ENCODE measurements at regions not wholly inside any gene's neighbourhood (a gene's known extent, or its start where the extent isn't known, plus 50 kb on each side); places are given as distances from the start of the nearest gene placed in this dataset.

GRCh38 chr5:175257847-175258194 lies 186.2 kb downstream of the DRD1 start:
- Histone ChIP-seq H3K79me2 (ENCODE audit: low read length) (no peaks in the 10 kb centered on the region), H3K9ac (ENCODE audit: low read length) (no peak overlapping the region), H3K36me3 (ENCODE audit: insufficient read depth, low read length) (no peaks in the 10 kb centered on the region), H3K27ac (ENCODE audit: low read length) (no peak overlapping the region), H2AFZ (ENCODE audit: low read length) (no peak overlapping the region), H3K9me3 (ENCODE audit: low read length) (no peaks in the 10 kb centered on the region), H3K4me1 (ENCODE audit: low read length) (no peaks in the 10 kb centered on the region), H3K4me3 (ENCODE audit: low read length) (no peak overlapping the region), H3K9me2 (replicated peaks; ENCODE audit: insufficient read depth, low read length) (no peaks in the 10 kb centered on the region), H3K27me3 (ENCODE audit: low read length) (no peaks in the 10 kb centered on the region), H3K4me2 (ENCODE audit: low read depth, low read length, poor library complexity, severe bottlenecking) (no peak overlapping the region), H4K20me1 (ENCODE audit: insufficient read depth, low read depth, low read length) (no peaks in the 10 kb centered on the region)
- no peak for DNase-seq

DNA sequence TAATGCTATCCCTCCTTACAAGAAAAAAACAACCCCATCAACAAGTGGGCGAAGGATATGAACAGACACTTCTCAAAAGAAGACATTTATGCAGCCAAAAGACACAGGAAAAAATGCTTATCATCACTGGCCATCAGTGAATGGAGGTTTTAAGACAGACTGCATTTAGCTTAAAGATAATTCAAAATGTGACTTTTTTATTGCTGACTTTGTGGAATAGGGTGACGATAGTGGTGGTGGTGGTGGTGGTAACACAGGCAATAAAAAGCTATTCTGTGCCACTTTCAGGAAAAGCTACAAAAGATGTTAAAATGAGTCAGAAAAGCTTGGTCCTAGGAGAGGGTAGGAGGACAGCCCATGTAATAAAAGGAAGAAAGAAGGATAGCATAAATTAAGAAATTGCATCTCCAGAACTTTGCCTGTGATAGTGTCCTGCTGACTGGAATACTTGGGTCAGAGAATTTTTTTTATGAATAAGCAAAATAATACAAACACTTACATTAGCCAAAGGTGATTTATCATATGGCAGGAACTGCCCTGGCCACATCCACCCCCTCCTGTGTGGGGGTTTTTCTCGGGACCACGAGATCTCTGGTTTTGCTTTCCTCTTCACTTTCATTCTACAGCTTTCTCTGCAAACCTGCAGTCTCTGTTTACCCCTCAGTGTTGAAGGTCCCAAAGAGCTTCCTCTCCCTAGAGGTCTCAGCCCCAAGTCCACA lies 186.7 kb downstream of the DRD1 start:
- H3K4me2 ChIP-seq (ENCODE audit: low read depth, low read length, poor library complexity, severe bottlenecking), result no peak overlapping the region
- H3K4me3 ChIP-seq (ENCODE audit: low read length), result no peak overlapping the region
- DNase-seq, result no peak
- no peak overlapping the region for H3K9ac ChIP-seq (ENCODE audit: low read length)
- H3K27ac ChIP-seq (ENCODE audit: low read length), result no peak overlapping the region
- H3K79me2 ChIP-seq (ENCODE audit: low read length), result no peaks in the 10 kb centered on the region
- no peaks in the 10 kb centered on the region for H4K20me1 ChIP-seq (ENCODE audit: insufficient read depth, low read depth, low read length)
- no peaks in the 10 kb centered on the region for H3K27me3 ChIP-seq (ENCODE audit: low read length)
- no peak overlapping the region for H2AFZ ChIP-seq (ENCODE audit: low read length)
- H3K9me3 ChIP-seq (ENCODE audit: low read length), result no peaks in the 10 kb centered on the region
- no peaks in the 10 kb centered on the region for H3K9me2 ChIP-seq (replicated peaks; ENCODE audit: insufficient read depth, low read length)
- no peaks in the 10 kb centered on the region for H3K4me1 ChIP-seq (ENCODE audit: low read length)
- no peaks in the 10 kb centered on the region for H3K36me3 ChIP-seq (ENCODE audit: insufficient read depth, low read length)

DNA sequence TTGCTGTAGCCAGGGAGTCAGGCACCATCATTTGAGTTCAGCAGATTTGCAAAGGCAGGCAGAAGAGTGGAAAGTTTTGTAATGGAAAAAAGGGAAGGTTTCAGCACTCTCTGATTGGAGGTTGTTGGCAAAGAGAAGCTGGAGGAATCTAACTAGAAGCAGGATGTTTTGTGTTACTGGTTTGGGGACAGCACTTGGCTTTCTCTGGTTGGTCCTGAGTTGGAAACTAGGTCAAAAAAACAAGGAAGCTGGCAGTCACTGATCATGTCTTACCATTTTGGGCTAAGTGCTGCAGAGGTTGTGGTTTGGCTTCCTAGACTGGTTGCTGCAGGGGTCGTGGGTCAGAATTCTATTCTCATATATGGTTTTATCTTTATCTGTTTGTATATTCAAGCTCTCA lies 189.8 kb downstream of the DRD1 start:
- no peaks in the 10 kb centered on the region for H3K79me2 ChIP-seq (ENCODE audit: low read length)
- no peak overlapping the region for H3K4me2 ChIP-seq (ENCODE audit: low read depth, low read length, poor library complexity, severe bottlenecking)
- H3K27me3 ChIP-seq (ENCODE audit: low read length), result no peaks in the 10 kb centered on the region
- H3K9me3 ChIP-seq (ENCODE audit: low read length), result no peaks in the 10 kb centered on the region
- H3K9me2 ChIP-seq (replicated peaks; ENCODE audit: insufficient read depth, low read length), result no peaks in the 10 kb centered on the region
- DNase-seq, result no peak
- no peak overlapping the region for H3K4me3 ChIP-seq (ENCODE audit: low read length)
- H4K20me1 ChIP-seq (ENCODE audit: insufficient read depth, low read depth, low read length), result no peaks in the 10 kb centered on the region
- no peak overlapping the region for H3K27ac ChIP-seq (ENCODE audit: low read length)
- no peaks in the 10 kb centered on the region for H3K36me3 ChIP-seq (ENCODE audit: insufficient read depth, low read length)
- H2AFZ ChIP-seq (ENCODE audit: low read length), result no peak overlapping the region
- H3K4me1 ChIP-seq (ENCODE audit: low read length), result no peaks in the 10 kb centered on the region
- H3K9ac ChIP-seq (ENCODE audit: low read length), result no peak overlapping the region

DNA sequence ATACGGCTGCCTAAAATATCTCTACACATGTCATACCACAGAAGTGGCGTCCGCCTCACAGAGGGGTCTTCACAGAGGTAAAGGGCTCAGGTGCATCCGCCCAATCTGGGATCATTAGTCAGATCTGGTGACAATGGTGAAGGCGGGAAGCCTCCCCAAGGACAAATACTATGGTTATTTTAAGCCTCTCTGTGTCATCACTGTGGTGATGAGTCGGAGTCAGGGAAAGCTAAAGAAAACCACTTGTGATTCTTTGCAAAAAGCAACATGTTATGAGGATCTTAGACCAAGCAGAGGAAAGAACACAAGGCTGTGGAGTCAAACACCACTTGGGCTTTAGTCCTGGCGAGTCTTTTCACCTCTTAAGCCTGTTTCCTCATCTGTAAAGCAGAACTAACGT lies 190.4 kb downstream of the DRD1 start:
- Histone ChIP-seq H3K4me3 (ENCODE audit: low read length) (no peak overlapping the region), H3K9ac (ENCODE audit: low read length) (no peak overlapping the region), H3K9me2 (replicated peaks; ENCODE audit: insufficient read depth, low read length) (no peaks in the 10 kb centered on the region), H3K36me3 (ENCODE audit: insufficient read depth, low read length) (no peaks in the 10 kb centered on the region), H3K9me3 (ENCODE audit: low read length) (no peaks in the 10 kb centered on the region), H4K20me1 (ENCODE audit: insufficient read depth, low read depth, low read length) (no peaks in the 10 kb centered on the region), H2AFZ (ENCODE audit: low read length) (no peak overlapping the region), H3K79me2 (ENCODE audit: low read length) (no peaks in the 10 kb centered on the region), H3K27ac (ENCODE audit: low read length) (no peak overlapping the region), H3K4me2 (ENCODE audit: low read depth, low read length, poor library complexity, severe bottlenecking) (no peak overlapping the region), H3K4me1 (ENCODE audit: low read length) (no peaks in the 10 kb centered on the region), H3K27me3 (ENCODE audit: low read length) (no peaks in the 10 kb centered on the region)
- no peak for DNase-seq

DNA sequence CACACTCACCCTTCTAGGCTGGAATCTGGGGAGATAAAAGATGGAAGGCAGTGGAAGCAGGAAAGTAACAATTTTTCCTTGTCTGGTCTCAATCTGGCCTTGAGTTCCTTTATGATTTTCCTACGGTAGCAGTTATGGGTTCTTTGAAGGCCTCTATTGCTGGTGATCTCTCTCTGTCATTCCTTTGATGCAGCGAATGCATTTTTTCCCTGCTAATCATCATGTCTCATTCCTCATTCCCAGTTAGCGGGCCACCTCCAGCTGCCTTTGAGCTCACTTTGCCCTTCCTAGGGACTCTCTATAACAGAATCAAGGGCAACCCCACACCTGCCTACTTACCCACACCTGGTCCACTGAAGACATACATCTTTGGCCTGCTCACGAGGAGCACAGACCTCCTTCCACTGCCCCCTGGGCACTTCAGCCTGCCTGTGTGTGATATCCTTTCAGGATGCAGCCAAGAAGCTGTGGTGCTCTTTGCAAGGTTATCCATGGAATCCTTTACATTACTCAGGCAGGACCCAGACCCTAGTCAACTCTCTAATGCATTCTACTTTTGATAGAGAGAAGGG lies 191.7 kb downstream of the DRD1 start:
- Histone ChIP-seq H3K36me3 (ENCODE audit: insufficient read depth, low read length) (no peaks in the 10 kb centered on the region), H3K4me3 (ENCODE audit: low read length) (no peak overlapping the region), H3K9ac (ENCODE audit: low read length) (no peak overlapping the region), H3K27ac (ENCODE audit: low read length) (no peak overlapping the region), H3K4me2 (ENCODE audit: low read depth, low read length, poor library complexity, severe bottlenecking) (no peak overlapping the region), H3K9me3 (ENCODE audit: low read length) (no peaks in the 10 kb centered on the region), H2AFZ (ENCODE audit: low read length) (no peak overlapping the region), H3K4me1 (ENCODE audit: low read length) (no peaks in the 10 kb centered on the region), H4K20me1 (ENCODE audit: insufficient read depth, low read depth, low read length) (no peaks in the 10 kb centered on the region), H3K79me2 (ENCODE audit: low read length) (no peaks in the 10 kb centered on the region), H3K27me3 (ENCODE audit: low read length) (no peaks in the 10 kb centered on the region), H3K9me2 (replicated peaks; ENCODE audit: insufficient read depth, low read length) (no peaks in the 10 kb centered on the region)
- DNase-seq, result no peak

DNA sequence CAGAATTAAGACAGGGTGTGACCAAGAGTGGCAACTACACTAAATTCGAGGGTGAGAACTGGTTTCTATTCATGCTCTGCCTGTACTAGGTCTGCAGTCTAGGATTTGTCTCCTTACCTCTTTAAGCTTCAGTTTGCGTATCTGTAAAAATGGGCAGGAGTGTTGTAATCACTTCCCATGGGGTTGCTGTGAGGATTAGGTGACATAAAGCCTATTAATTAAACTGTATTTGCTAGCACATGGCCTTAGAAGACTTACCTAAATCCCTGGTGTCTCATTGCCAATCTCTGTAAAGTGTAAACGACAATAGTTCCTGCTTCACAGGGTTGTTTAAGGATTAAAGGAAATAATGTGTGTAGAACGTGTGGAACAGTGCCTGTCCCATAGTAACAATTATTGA lies 193.6 kb downstream of the DRD1 start:
- Histone ChIP-seq H3K4me3 (ENCODE audit: low read length) (no peak overlapping the region), H3K9ac (ENCODE audit: low read length) (no peak overlapping the region), H3K4me2 (ENCODE audit: low read depth, low read length, poor library complexity, severe bottlenecking) (no peak overlapping the region), H3K79me2 (ENCODE audit: low read length) (no peaks in the 10 kb centered on the region), H3K27me3 (ENCODE audit: low read length) (no peaks in the 10 kb centered on the region), H3K9me2 (replicated peaks; ENCODE audit: insufficient read depth, low read length) (no peaks in the 10 kb centered on the region), H2AFZ (ENCODE audit: low read length) (no peak overlapping the region), H3K9me3 (ENCODE audit: low read length) (no peaks in the 10 kb centered on the region), H3K4me1 (ENCODE audit: low read length) (no peaks in the 10 kb centered on the region), H3K27ac (ENCODE audit: low read length) (no peak overlapping the region), H3K36me3 (ENCODE audit: insufficient read depth, low read length) (no peaks in the 10 kb centered on the region), H4K20me1 (ENCODE audit: insufficient read depth, low read depth, low read length) (no peaks in the 10 kb centered on the region)
- DNase-seq, result no peak

DNA sequence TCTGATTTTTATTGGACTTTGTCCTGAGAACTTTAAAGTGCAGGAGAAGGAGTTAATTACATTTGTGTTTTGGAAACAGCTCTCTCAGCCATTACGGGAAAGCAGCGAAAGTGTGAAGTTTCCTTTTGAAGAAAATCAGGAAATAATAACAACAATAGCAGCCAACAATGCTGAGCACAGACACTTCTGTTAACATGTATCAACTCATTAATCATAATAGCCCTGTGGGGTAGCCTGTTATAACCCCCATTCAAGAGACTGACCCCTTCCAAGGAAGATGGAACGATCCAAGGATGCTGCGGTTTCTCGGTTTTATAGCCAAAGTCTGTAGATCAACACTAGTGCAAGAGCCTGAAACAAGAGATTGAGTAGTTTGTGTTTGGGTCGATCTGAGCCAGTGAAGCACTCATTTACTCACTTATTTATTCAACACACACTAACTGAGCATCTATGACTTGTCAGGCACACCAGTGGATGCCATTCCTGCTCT lies 195.5 kb downstream of the DRD1 start:
- H3K27me3 ChIP-seq (ENCODE audit: low read length), result no peaks in the 10 kb centered on the region
- no peak for DNase-seq
- no peaks in the 10 kb centered on the region for H4K20me1 ChIP-seq (ENCODE audit: insufficient read depth, low read depth, low read length)
- H3K79me2 ChIP-seq (ENCODE audit: low read length), result no peaks in the 10 kb centered on the region
- no peaks in the 10 kb centered on the region for H3K9me2 ChIP-seq (replicated peaks; ENCODE audit: insufficient read depth, low read length)
- no peak overlapping the region for H3K4me3 ChIP-seq (ENCODE audit: low read length)
- no peak overlapping the region for H2AFZ ChIP-seq (ENCODE audit: low read length)
- H3K4me2 ChIP-seq (ENCODE audit: low read depth, low read length, poor library complexity, severe bottlenecking), result no peak overlapping the region
- H3K36me3 ChIP-seq (ENCODE audit: insufficient read depth, low read length), result no peaks in the 10 kb centered on the region
- no peak overlapping the region for H3K9ac ChIP-seq (ENCODE audit: low read length)
- H3K27ac ChIP-seq (ENCODE audit: low read length), result no peak overlapping the region
- no peaks in the 10 kb centered on the region for H3K4me1 ChIP-seq (ENCODE audit: low read length)
- H3K9me3 ChIP-seq (ENCODE audit: low read length), result no peaks in the 10 kb centered on the region

- DNase-seq, result no peak
- H3K27me3 ChIP-seq (ENCODE audit: low read length), result no peaks in the 10 kb centered on the region
Measured at GRCh38 chr5:175246889-175247520, 197.0 kb downstream of the DRD1 start.

More at GRCh38 chr5:175246889-175247520, 197.0 kb downstream of the DRD1 start:
- H3K4me1 ChIP-seq (ENCODE audit: low read length), result no peaks in the 10 kb centered on the region
- no peak overlapping the region for H3K27ac ChIP-seq (ENCODE audit: low read length)
- H3K79me2 ChIP-seq (ENCODE audit: low read length), result no peaks in the 10 kb centered on the region
- no peak overlapping the region for H3K9ac ChIP-seq (ENCODE audit: low read length)
- H3K36me3 ChIP-seq (ENCODE audit: insufficient read depth, low read length), result no peaks in the 10 kb centered on the region
- H3K4me2 ChIP-seq (ENCODE audit: low read depth, low read length, poor library complexity, severe bottlenecking), result no peak overlapping the region
- H3K9me2 ChIP-seq (replicated peaks; ENCODE audit: insufficient read depth, low read length), result no peaks in the 10 kb centered on the region
- no peaks in the 10 kb centered on the region for H4K20me1 ChIP-seq (ENCODE audit: insufficient read depth, low read depth, low read length)
- H3K9me3 ChIP-seq (ENCODE audit: low read length), result no peaks in the 10 kb centered on the region
- H2AFZ ChIP-seq (ENCODE audit: low read length), result no peak overlapping the region
- H3K4me3 ChIP-seq (ENCODE audit: low read length), result no peak overlapping the region
